ENCODE measurements at regions not wholly inside any gene's neighbourhood (a gene's known extent, or its start where the extent isn't known, plus 50 kb on each side); places are given as distances from the start of the nearest gene placed in this dataset.

DNA sequence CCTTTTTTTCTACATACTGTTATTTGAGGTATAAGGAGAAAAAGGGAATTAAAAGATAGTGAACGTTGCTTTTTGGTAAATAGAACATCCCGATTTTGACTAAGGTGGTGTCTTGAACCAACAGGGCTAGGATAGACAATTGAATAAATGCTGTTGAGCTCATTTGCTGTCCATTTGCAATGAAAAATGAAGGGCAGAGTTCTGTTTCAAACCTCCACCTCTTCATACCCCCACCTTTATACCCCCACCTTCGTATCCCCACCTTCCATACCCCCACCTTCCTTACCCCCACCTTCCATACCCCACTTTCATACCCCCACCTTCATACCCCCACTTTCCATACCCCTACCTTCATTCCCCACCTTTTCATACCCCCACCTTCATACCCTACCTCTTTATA is 93.4 kb upstream of the NAA20 start:
- Histone ChIP-seq H3K4me2 (no peak overlapping the region), H3K4me3 (no peak overlapping the region), H4K20me1 (ENCODE audit: insufficient read depth) (no peaks in the 10 kb centered on the region), H3K36me3 (ENCODE audit: low read depth) (no peaks in the 10 kb centered on the region), H3K27me3 (ENCODE audit: insufficient read depth, low read depth) (no peaks in the 10 kb centered on the region), H3K27ac (no peak overlapping the region), H2AFZ (no peak overlapping the region), H3K9me2 (ENCODE audit: insufficient read depth) (no peaks in the 10 kb centered on the region), H3F3A (ENCODE audit: insufficient read depth, low read depth) (no peaks in the 10 kb centered on the region; the same call in 1 of the 2 replicates), H3K4me1 (replicated peaks; ENCODE audit: insufficient read depth) (peaks cover 9% of the 10 kb centered on the region), H3K9me3 (ENCODE audit: insufficient read depth, low read depth) (no peaks in the 10 kb centered on the region), H3K79me2 (ENCODE audit: low read depth) (no peaks in the 10 kb centered on the region)
- CTCF ChIA-PET, result no interaction called here
- POLR2A ChIA-PET (ENCODE audit: unreplicated experiment), result no interaction called here
- TF ChIP-seq, protein P1, sequence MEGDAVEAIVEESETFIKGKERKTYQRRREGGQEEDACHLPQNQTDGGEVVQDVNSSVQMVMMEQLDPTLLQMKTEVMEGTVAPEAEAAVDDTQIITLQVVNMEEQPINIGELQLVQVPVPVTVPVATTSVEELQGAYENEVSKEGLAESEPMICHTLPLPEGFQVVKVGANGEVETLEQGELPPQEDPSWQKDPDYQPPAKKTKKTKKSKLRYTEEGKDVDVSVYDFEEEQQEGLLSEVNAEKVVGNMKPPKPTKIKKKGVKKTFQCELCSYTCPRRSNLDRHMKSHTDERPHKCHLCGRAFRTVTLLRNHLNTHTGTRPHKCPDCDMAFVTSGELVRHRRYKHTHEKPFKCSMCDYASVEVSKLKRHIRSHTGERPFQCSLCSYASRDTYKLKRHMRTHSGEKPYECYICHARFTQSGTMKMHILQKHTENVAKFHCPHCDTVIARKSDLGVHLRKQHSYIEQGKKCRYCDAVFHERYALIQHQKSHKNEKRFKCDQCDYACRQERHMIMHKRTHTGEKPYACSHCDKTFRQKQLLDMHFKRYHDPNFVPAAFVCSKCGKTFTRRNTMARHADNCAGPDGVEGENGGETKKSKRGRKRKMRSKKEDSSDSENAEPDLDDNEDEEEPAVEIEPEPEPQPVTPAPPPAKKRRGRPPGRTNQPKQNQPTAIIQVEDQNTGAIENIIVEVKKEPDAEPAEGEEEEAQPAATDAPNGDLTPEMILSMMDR (conservative IDR thresholded peaks at IDR 0.05), result no peak
- no peak for TF ChIP-seq EZH2 (IDR thresholded peaks at IDR 0.05; ENCODE audit: low read depth)
- no TSS peak for BruUV-seq (replicated peaks)
- intact Hi-C loops (cut with micrococcal nuclease; ENCODE audit: unreplicated experiment), result no loop called here
- DNase-seq, result no peak

DNA sequence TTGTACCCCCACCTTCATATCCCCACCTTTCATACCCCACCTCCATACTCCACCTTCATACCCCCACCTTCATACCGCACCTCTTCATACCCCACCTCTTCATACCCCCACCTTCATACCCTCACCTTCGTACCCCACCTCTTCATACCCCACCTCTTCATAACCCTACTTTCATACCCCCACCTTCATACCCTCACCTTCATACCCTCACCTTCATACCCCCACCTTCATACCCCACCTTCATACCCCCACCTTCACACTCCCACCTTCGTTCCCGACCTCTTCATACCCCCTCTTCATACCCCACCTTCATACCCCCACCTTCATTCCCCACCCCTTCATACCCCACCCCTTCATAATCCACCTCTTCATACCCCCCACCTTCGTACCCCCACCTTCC is 92.9 kb upstream of the NAA20 start:
- no peaks in the 10 kb centered on the region; the same call in 1 of the 2 replicates for H3F3A ChIP-seq (ENCODE audit: insufficient read depth, low read depth)
- H3K4me1 ChIP-seq (replicated peaks; ENCODE audit: insufficient read depth), result peaks cover 11% of the 10 kb centered on the region
- intact Hi-C loops (cut with micrococcal nuclease; ENCODE audit: unreplicated experiment), result no loop called here
- POLR2A ChIA-PET (ENCODE audit: unreplicated experiment), result no interaction called here
- H3K9me2 ChIP-seq (ENCODE audit: insufficient read depth), result no peaks in the 10 kb centered on the region
- no peak overlapping the region for H3K27ac ChIP-seq
- H3K4me2 ChIP-seq, result no peak overlapping the region
- CTCF ChIA-PET, result no interaction called here
- no peaks in the 10 kb centered on the region for H3K9me3 ChIP-seq (ENCODE audit: insufficient read depth, low read depth)
- H3K4me3 ChIP-seq, result no peak overlapping the region
- BruUV-seq (replicated peaks), result no TSS peak
- no peaks in the 10 kb centered on the region for H3K36me3 ChIP-seq (ENCODE audit: low read depth)
- DNase-seq, result no peak
- H2AFZ ChIP-seq, result no peak overlapping the region
- H3K27me3 ChIP-seq (ENCODE audit: insufficient read depth, low read depth), result no peaks in the 10 kb centered on the region
- TF ChIP-seq, protein P1 (conservative IDR thresholded peaks at IDR 0.05), result no peak
- H3K79me2 ChIP-seq (ENCODE audit: low read depth), result no peaks in the 10 kb centered on the region
- H4K20me1 ChIP-seq (ENCODE audit: insufficient read depth), result no peaks in the 10 kb centered on the region

DNA sequence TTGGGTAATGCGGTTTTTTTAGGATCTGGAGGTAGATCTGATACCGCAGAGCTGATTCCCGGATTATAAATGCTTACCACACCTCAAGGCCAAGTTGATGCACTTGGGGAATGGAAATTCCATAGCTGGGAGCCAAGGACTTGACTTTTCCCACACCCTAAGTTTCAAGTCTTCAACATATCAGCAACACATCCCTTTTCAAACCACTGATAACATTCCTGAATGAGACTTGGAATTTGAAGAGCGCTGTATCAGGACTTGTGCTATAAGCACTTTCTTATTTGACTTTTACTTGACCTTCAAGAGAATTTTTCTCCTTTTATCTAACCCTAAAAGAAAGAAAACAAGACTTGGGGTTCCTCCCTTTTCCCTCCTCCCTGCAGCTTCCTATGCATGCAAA is 90.6 kb upstream of the NAA20 start:
- Histone ChIP-seq H3K4me3 (no peak overlapping the region), H3K27ac (no peak overlapping the region), H3K4me1 (replicated peaks; ENCODE audit: insufficient read depth) (peaks cover 11% of the 10 kb centered on the region), H3K4me2 (no peak overlapping the region), H4K20me1 (ENCODE audit: insufficient read depth) (no peaks in the 10 kb centered on the region), H3K9me2 (ENCODE audit: insufficient read depth) (no peaks in the 10 kb centered on the region), H3K36me3 (ENCODE audit: low read depth) (no peaks in the 10 kb centered on the region), H3F3A (ENCODE audit: insufficient read depth, low read depth) (no peaks in the 10 kb centered on the region; the same call in 1 of the 2 replicates), H3K9me3 (ENCODE audit: insufficient read depth, low read depth) (no peaks in the 10 kb centered on the region), H3K27me3 (ENCODE audit: insufficient read depth, low read depth) (no peaks in the 10 kb centered on the region), H2AFZ (no peak overlapping the region), H3K79me2 (ENCODE audit: low read depth) (no peaks in the 10 kb centered on the region)
- TF ChIP-seq, protein P1 (conservative IDR thresholded peaks at IDR 0.05), result no peak
- TF ChIP-seq EZH2 (IDR thresholded peaks at IDR 0.05; ENCODE audit: low read depth), result no peak
- POLR2A ChIA-PET (ENCODE audit: unreplicated experiment), result no interaction called here
- BruUV-seq (replicated peaks), result no TSS peak
- no peak for DNase-seq
- CTCF ChIA-PET, result no interaction called here
- intact Hi-C loops (cut with micrococcal nuclease; ENCODE audit: unreplicated experiment), result no loop called here
